NB4 (cell line): ENCODE measurements at regions not wholly inside any gene's neighbourhood (a gene's known extent, or its start where the extent isn't known, plus 50 kb on each side); places are given as distances from the start of the nearest gene placed in this dataset.

ENCODE experiments used
- DNase-seq: peaks from one replicate; pipeline ENCODE4 v3.0.0; 2010; ENCODE audit warnings: low read depth
- H3K4me3 ChIP-seq: one replicate; pipeline ENCODE4 v1.5.1; 2011; ENCODE audit warnings: mild to moderate bottlenecking, low read depth, low read length, moderate library complexity
- MAX ChIP-seq: IDR thresholded peaks from 2 replicates; pipeline ENCODE4 v1.6.1; 2011; ENCODE audit warnings: low read depth, low read length
- MYC ChIP-seq: IDR thresholded peaks from 2 replicates; pipeline ENCODE4 v1.6.1; 2011; ENCODE audit warnings: low read depth, low read length
- POLR2A ChIP-seq: IDR thresholded peaks from 2 replicates; pipeline ENCODE4 v1.6.1; 2011; ENCODE audit warnings: mild to moderate bottlenecking; ENCODE audit not compliant: insufficient read length; ENCODE audit errors: extremely low read depth
- TF ChIP-seq, protein P1 (sequence below): IDR thresholded peaks from one replicate; pipeline ENCODE4 v1.5.1; 2012; ENCODE audit warnings: low read depth, low read length

GRCh38 chr1:194184974-194185373 lies 998.6 kb upstream of the B3GALT2 start:
- DNase-seq = no peak
- TF ChIP-seq, protein P1, sequence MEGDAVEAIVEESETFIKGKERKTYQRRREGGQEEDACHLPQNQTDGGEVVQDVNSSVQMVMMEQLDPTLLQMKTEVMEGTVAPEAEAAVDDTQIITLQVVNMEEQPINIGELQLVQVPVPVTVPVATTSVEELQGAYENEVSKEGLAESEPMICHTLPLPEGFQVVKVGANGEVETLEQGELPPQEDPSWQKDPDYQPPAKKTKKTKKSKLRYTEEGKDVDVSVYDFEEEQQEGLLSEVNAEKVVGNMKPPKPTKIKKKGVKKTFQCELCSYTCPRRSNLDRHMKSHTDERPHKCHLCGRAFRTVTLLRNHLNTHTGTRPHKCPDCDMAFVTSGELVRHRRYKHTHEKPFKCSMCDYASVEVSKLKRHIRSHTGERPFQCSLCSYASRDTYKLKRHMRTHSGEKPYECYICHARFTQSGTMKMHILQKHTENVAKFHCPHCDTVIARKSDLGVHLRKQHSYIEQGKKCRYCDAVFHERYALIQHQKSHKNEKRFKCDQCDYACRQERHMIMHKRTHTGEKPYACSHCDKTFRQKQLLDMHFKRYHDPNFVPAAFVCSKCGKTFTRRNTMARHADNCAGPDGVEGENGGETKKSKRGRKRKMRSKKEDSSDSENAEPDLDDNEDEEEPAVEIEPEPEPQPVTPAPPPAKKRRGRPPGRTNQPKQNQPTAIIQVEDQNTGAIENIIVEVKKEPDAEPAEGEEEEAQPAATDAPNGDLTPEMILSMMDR = no peak
- no peak for TF ChIP-seq POLR2A
- TF ChIP-seq MAX = no peak
- no peak for TF ChIP-seq MYC
- H3K4me3 ChIP-seq = no peak overlapping the region

- DNase-seq = no peak
- TF ChIP-seq MAX (no peak), POLR2A (no peak), MYC (no peak)
- TF ChIP-seq, protein P1 = no peak
- no peak overlapping the region for H3K4me3 ChIP-seq
Observed at GRCh38 chr1:194184425-194184824, 998.0 kb upstream of the B3GALT2 start.

- no peak for DNase-seq
- no peak overlapping the region for H3K4me3 ChIP-seq
- TF ChIP-seq, protein P1 = no peak
- TF ChIP-seq POLR2A = no peak
- no peak for TF ChIP-seq MAX
- no peak for TF ChIP-seq MYC
Observed at GRCh38 chr1:194181845-194182244, 995.4 kb upstream of the B3GALT2 start.

GRCh38 chr1:194176212-194176611 lies 989.8 kb upstream of the B3GALT2 start:
- DNase-seq = no peak
- H3K4me3 ChIP-seq = no peak overlapping the region
- TF ChIP-seq, protein P1 = no peak
- no peak for TF ChIP-seq MYC
- TF ChIP-seq MAX = no peak
- TF ChIP-seq POLR2A = no peak

- no peak overlapping the region for H3K4me3 ChIP-seq
- TF ChIP-seq POLR2A = no peak
- no peak for TF ChIP-seq MYC
- TF ChIP-seq, protein P1 = no peak
- TF ChIP-seq MAX = no peak
- no peak for DNase-seq
Observed at GRCh38 chr1:194175251-194175650, 988.8 kb upstream of the B3GALT2 start.

DNA sequence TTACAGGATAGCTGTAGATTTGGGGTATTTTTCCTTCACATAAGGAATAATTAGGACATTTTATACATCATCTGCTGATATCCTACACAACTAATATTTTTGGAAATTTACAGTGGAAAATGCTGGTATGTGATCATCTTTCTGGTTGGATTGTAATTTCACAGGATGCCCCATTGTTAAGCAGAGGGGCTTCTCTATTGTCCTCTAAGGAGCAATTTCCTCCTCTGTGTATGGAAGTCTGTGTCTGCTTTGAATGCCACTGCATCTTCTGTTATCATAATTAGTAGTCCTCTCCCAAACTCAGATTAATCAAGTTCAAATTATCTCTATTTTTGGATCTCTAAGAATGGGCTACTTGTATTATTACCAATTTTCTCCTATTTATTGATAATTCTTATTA lies 988.1 kb upstream of the B3GALT2 start:
- no peak for DNase-seq
- no peak overlapping the region for H3K4me3 ChIP-seq
- no peak for TF ChIP-seq POLR2A
- no peak for TF ChIP-seq MYC
- TF ChIP-seq MAX = no peak
- TF ChIP-seq, protein P1 = no peak
